ENCODE measurements at regions not wholly inside any gene's neighbourhood (a gene's known extent, or its start where the extent isn't known, plus 50 kb on each side); places are given as distances from the start of the nearest gene placed in this dataset.

DNA sequence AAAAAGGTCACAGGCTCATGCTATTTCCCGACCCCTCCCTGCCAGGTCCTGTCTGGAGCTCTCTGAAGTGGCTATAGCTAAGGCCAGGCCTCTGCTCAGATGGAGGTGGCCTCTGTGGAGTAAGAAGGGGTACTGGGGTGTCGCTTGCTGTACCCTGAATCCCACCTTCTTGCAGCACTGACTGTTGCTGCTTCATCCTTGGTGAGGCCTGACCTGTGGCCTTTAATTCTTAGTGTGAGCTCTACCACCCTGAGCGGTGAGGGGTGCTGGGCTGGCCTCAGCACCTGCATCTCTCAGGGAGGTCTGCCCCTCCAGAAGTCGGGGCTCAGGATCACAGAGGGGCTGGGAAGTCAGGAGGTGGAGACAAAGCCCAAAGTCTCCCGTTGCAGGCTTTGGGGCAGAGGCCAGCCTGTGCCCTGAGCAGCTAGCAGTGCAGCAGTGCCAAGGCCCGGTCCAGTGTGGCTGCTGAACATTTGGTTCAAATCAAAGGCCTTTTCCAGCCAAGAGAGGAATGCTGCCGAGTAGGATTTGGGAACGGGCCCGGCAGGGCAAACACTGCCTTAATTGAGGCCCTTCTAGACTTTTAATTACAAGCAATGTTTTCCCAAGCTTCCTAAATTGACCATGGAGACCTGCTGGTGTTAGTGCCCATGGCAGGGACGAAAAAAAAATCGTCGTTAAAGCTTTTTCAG is 133.5 kb upstream of the HAAO start:
- Histone ChIP-seq H3K36me3 (ENCODE audit: control insufficient read depth in 4 of 4, insufficient read depth in 3 of 4, low read depth in 1 of 4, low read length in 3 of 4) (no peaks in the 10 kb centered on the region), H3K9me3 (ENCODE audit: control insufficient read depth in 4 of 4, low read length in 3 of 4) (no peaks in the 10 kb centered on the region), H3K27ac (ENCODE audit: low read depth in 1 of 2, low read length in 2 of 2) (peak overlapping the region; percentile 92 to 97), H3K27me3 (ENCODE audit: control insufficient read depth in 4 of 4, insufficient read depth in 4 of 4, low read length in 3 of 4) (no peaks in the 10 kb centered on the region), H3K4me1 (ENCODE audit: control insufficient read depth in 4 of 4, insufficient read depth in 4 of 4, low read length in 3 of 4) (peaks cover 42 to 68% (median 57%) of the 10 kb centered on the region in 4 donors), H3K4me3 (ENCODE audit: low read depth in 1 of 3, low read length in 3 of 3) (no peak overlapping the region), H3K9ac (ENCODE audit: low read depth in 1 of 2, low read length in 2 of 2) (peak overlapping the region; percentile 18 to 73)
- WGBS, result 22% methylated on average over 12 of the region's 12 CpGs
- TF ChIP-seq HNF4A (conservative IDR thresholded peaks at IDR 0.05) (peak; percentile 74 to 88), HNF4G (IDR thresholded peaks at IDR 0.05) (no peak), TAF1 (conservative IDR thresholded peaks at IDR 0.05) (no peak), JUND (IDR thresholded peaks at IDR 0.05) (peak in 1 of 2 donors; percentile 20), RAD21 (IDR thresholded peaks at IDR 0.05) (no peak), FOXA2 (IDR thresholded peaks at IDR 0.05) (no peak), RXRA (IDR thresholded peaks at IDR 0.05) (peak in 1 of 2 donors; percentile 73), EGR1 (IDR thresholded peaks at IDR 0.05; ENCODE audit: low read depth in 2 of 2) (no peak), SP1 (IDR thresholded peaks at IDR 0.05) (peak; percentile 73), NR2F2 (IDR thresholded peaks at IDR 0.05) (no peak)
- TF ChIP-seq, protein P1, sequence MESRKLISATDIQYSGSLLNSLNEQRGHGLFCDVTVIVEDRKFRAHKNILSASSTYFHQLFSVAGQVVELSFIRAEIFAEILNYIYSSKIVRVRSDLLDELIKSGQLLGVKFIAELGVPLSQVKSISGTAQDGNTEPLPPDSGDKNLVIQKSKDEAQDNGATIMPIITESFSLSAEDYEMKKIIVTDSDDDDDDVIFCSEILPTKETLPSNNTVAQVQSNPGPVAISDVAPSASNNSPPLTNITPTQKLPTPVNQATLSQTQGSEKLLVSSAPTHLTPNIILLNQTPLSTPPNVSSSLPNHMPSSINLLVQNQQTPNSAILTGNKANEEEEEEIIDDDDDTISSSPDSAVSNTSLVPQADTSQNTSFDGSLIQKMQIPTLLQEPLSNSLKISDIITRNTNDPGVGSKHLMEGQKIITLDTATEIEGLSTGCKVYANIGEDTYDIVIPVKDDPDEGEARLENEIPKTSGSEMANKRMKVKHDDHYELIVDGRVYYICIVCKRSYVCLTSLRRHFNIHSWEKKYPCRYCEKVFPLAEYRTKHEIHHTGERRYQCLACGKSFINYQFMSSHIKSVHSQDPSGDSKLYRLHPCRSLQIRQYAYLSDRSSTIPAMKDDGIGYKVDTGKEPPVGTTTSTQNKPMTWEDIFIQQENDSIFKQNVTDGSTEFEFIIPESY (IDR thresholded peaks at IDR 0.05), result peak; percentile 9
- TF ChIP-seq, protein P2, sequence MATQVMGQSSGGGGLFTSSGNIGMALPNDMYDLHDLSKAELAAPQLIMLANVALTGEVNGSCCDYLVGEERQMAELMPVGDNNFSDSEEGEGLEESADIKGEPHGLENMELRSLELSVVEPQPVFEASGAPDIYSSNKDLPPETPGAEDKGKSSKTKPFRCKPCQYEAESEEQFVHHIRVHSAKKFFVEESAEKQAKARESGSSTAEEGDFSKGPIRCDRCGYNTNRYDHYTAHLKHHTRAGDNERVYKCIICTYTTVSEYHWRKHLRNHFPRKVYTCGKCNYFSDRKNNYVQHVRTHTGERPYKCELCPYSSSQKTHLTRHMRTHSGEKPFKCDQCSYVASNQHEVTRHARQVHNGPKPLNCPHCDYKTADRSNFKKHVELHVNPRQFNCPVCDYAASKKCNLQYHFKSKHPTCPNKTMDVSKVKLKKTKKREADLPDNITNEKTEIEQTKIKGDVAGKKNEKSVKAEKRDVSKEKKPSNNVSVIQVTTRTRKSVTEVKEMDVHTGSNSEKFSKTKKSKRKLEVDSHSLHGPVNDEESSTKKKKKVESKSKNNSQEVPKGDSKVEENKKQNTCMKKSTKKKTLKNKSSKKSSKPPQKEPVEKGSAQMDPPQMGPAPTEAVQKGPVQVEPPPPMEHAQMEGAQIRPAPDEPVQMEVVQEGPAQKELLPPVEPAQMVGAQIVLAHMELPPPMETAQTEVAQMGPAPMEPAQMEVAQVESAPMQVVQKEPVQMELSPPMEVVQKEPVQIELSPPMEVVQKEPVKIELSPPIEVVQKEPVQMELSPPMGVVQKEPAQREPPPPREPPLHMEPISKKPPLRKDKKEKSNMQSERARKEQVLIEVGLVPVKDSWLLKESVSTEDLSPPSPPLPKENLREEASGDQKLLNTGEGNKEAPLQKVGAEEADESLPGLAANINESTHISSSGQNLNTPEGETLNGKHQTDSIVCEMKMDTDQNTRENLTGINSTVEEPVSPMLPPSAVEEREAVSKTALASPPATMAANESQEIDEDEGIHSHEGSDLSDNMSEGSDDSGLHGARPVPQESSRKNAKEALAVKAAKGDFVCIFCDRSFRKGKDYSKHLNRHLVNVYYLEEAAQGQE (IDR thresholded peaks at IDR 0.05), result peak; percentile 69
- TF ChIP-seq, protein P3, sequence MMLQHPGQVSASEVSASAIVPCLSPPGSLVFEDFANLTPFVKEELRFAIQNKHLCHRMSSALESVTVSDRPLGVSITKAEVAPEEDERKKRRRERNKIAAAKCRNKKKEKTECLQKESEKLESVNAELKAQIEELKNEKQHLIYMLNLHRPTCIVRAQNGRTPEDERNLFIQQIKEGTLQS (IDR thresholded peaks at IDR 0.05), result no peak
- TF ChIP-seq, protein P4, sequence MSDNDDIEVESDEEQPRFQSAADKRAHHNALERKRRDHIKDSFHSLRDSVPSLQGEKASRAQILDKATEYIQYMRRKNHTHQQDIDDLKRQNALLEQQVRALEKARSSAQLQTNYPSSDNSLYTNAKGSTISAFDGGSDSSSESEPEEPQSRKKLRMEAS (IDR thresholded peaks at IDR 0.05), result no peak
- no peak for DNase-seq (ENCODE audit: low spot score)

DNA sequence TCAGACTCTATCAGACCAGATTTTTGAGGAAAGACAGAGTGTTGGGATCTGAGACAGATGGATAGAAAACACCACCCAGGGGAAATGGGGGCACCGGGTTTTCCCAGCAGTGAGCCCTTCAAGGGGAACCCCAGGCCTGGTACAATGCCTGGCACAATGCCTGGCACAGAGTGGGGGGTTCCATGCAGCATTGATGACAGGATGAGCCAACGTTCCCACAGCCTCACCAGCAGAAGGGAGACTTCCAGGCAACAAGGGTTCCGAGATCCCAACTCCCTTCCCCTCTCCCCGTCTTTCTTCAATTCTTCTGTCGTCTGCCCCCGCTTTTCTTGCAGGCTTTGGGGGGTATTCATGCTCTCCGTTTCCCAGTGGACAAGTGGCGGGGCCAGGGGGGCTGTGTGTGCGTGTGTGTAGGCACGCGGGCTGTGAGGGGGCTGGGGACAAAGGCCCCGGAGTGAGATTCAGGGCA is 132.1 kb upstream of the HAAO start:
- peaks cover 37 to 58% (median 47%) of the 10 kb centered on the region in 4 donors for H3K4me1 ChIP-seq (ENCODE audit: control insufficient read depth in 4 of 4, insufficient read depth in 4 of 4, low read length in 3 of 4)
- peak overlapping the region in 1 of 2 donors; percentile 67 for H3K9ac ChIP-seq (ENCODE audit: low read depth in 1 of 2, low read length in 2 of 2)
- peak overlapping the region; percentile 92 to 97 for H3K27ac ChIP-seq (ENCODE audit: low read depth in 1 of 2, low read length in 2 of 2)
- WGBS, result 43% methylated on average over 12 of the region's 12 CpGs
- no peak for TF ChIP-seq RAD21 (IDR thresholded peaks at IDR 0.05)
- TF ChIP-seq, protein P1 (IDR thresholded peaks at IDR 0.05), result no peak
- TF ChIP-seq RXRA (IDR thresholded peaks at IDR 0.05), result no peak
- no peak for TF ChIP-seq YY1 (IDR thresholded peaks at IDR 0.05)
- no peak for TF ChIP-seq TAF1 (conservative IDR thresholded peaks at IDR 0.05)
- TF ChIP-seq EGR1 (IDR thresholded peaks at IDR 0.05; ENCODE audit: low read depth in 2 of 2), result no peak
- no peaks in the 10 kb centered on the region for H3K9me3 ChIP-seq (ENCODE audit: control insufficient read depth in 4 of 4, low read length in 3 of 4)
- no peaks in the 10 kb centered on the region for H3K27me3 ChIP-seq (ENCODE audit: control insufficient read depth in 4 of 4, insufficient read depth in 4 of 4, low read length in 3 of 4)
- no peak for DNase-seq (ENCODE audit: low spot score)
- no peaks in the 10 kb centered on the region for H3K36me3 ChIP-seq (ENCODE audit: control insufficient read depth in 4 of 4, insufficient read depth in 3 of 4, low read depth in 1 of 4, low read length in 3 of 4)
- no peak overlapping the region for H3K4me3 ChIP-seq (ENCODE audit: low read depth in 1 of 3, low read length in 3 of 3)

All from liver (tissue), 7 donors.